ENCODE measurements at regions not wholly inside any gene's neighbourhood (a gene's known extent, or its start where the extent isn't known, plus 50 kb on each side); places are given as distances from the start of the nearest gene placed in this dataset.

- POLR2A ChIA-PET = no interaction called here
- CTCF ChIA-PET = interaction anchor here (0.9 to 1.3 kb wide), 2 partner anchors 12 to 53 kb away, joined by 3 read pairs; no protein-coding TSS in a partner anchor
- DNase-seq (ENCODE audit: extremely low spot score) = no peak
- no peak for TF ChIP-seq CTCF (IDR thresholded peaks at IDR 0.05; ENCODE audit: control extremely low read depth, extremely low read depth, low read depth, missing control alignments)
Observed at GRCh38 chr2:49567811-49568600, 413.7 kb upstream of the FSHR start.

GRCh38 chr2:49567021-49567420, 412.7 kb upstream of the FSHR start:
- ChIA-PET CTCF (no interaction called here), POLR2A (no interaction called here)
- DNase-seq (ENCODE audit: extremely low spot score) = no peak
- no peak for TF ChIP-seq CTCF (IDR thresholded peaks at IDR 0.05; ENCODE audit: control extremely low read depth, extremely low read depth, low read depth, missing control alignments)

- ChIA-PET POLR2A (no interaction called here), CTCF (no interaction called here)
- no peak for TF ChIP-seq CTCF (IDR thresholded peaks at IDR 0.05; ENCODE audit: control extremely low read depth, extremely low read depth, low read depth, missing control alignments)
- no peak for DNase-seq (ENCODE audit: extremely low spot score)
Observed at GRCh38 chr2:49553658-49554057, 399.3 kb upstream of the FSHR start.

- ChIA-PET CTCF (no interaction called here), POLR2A (no interaction called here)
- no peak for TF ChIP-seq CTCF (IDR thresholded peaks at IDR 0.05; ENCODE audit: control extremely low read depth, extremely low read depth, low read depth, missing control alignments)
- no peak for DNase-seq (ENCODE audit: extremely low spot score)
Observed at GRCh38 chr2:49532702-49533101, 378.4 kb upstream of the FSHR start.

GRCh38 chr2:49515996-49516782, 361.9 kb upstream of the FSHR start:
- ChIA-PET POLR2A (no interaction called here), CTCF (interaction anchor here (0.9 to 1.9 kb wide), 4 partner anchors 9 to 69 kb away, joined by 3 to 5 read pairs (median 3); no protein-coding TSS in a partner anchor)

GRCh38 chr2:49514201-49514600, 359.9 kb upstream of the FSHR start:
- ChIA-PET CTCF (no interaction called here), POLR2A (no interaction called here)
- DNase-seq (ENCODE audit: extremely low spot score) = no peak
- TF ChIP-seq CTCF (IDR thresholded peaks at IDR 0.05; ENCODE audit: control extremely low read depth, extremely low read depth, low read depth, missing control alignments) = no peak

More at GRCh38 chr2:49515996-49516782, 361.9 kb upstream of the FSHR start:
- DNase-seq (ENCODE audit: extremely low spot score) = no peak
- no peak for TF ChIP-seq CTCF (IDR thresholded peaks at IDR 0.05; ENCODE audit: control extremely low read depth, extremely low read depth, low read depth, missing control alignments)
